ENCODE measurements at regions not wholly inside any gene's neighbourhood (a gene's known extent, or its start where the extent isn't known, plus 50 kb on each side); places are given as distances from the start of the nearest gene placed in this dataset.
A peak's percentile ranks its signal among the peaks of the same experiment; 100 is the strongest.

GRCh38 chr9:88076286-88077070, 61.8 kb downstream of the SPATA31C2 start:
- CTCF ChIA-PET (ENCODE audit: partially characterized antibody) = interaction anchor here (0.5 to 3.1 kb wide), 11 partner anchors 12 to 302 kb away, joined by 3 to 12 read pairs (median 4); no protein-coding TSS in a partner anchor
- H3K23ac ChIP-seq (ENCODE audit: insufficient read length) = no peak overlapping the region
- H4K20me1 ChIP-seq (replicated peaks in 1 of 2; ENCODE audit: control insufficient read depth in 1 of 2, insufficient read depth in 2 of 2, low read length in 2 of 2) = no peaks in the 10 kb centered on the region
- no peaks in the 10 kb centered on the region for H3K9me3 ChIP-seq (ENCODE audit: insufficient read depth in 2 of 2, low read depth in 1 of 2, low read length in 1 of 2)
- H2BK5ac ChIP-seq (ENCODE audit: low read depth, low read length) = peak overlapping the region; percentile 78; the same call in 1 of the 2 replicates
- peak overlapping the region; percentile 46; the same call in 1 of the 2 replicates for H2BK15ac ChIP-seq (ENCODE audit: low read length)
- no peak overlapping the region for H3K56ac ChIP-seq (replicated peaks; ENCODE audit: insufficient read length, low read depth, low read length)
- no peaks in the 10 kb centered on the region for H3K79me2 ChIP-seq (ENCODE audit: control insufficient read depth in 1 of 2, insufficient read depth in 2 of 2, low read length in 2 of 2)
- peaks cover 0 to 32% (median 16%) of the 10 kb centered on the region in 4 experiments; a peak in 6 of 7 replicates for H3K27me3 ChIP-seq (replicated peaks in 1 of 4; ENCODE audit: control insufficient read depth in 3 of 4, extremely low read depth in 1 of 4, insufficient read depth in 3 of 4, low read length in 3 of 4)
- peak overlapping the region; percentile 68; the same call in 1 of the 2 replicates for H2BK12ac ChIP-seq (ENCODE audit: low read depth, low read length)
- peak overlapping the region; percentile 39 to 67 (median 56) for H3K4me3 ChIP-seq (ENCODE audit: extremely low read depth in 1 of 4, insufficient read depth in 2 of 4, low read depth in 3 of 4, low read length in 4 of 4)
- no peak overlapping the region for H2AK5ac ChIP-seq (ENCODE audit: low read depth, low read length)
- H3K23me2 ChIP-seq (ENCODE audit: low read depth, low read length) = peaks cover 8% of the 10 kb centered on the region
- peak overlapping the region; percentile 87; the same call in 1 of the 2 replicates for H2AFZ ChIP-seq (ENCODE audit: low read length)
- no peak overlapping the region for H4K5ac ChIP-seq (ENCODE audit: insufficient read length, low read depth, low read length)
- POLR2A ChIA-PET (ENCODE audit: partially characterized antibody) = interaction anchor here (0.9 to 1.6 kb wide), 7 partner anchors 10 to 80 kb away, joined by 3 to 5 read pairs (median 4); no protein-coding TSS in a partner anchor
- no peak overlapping the region; the same call in 1 of the 2 replicates for H3K27ac ChIP-seq (ENCODE audit: low read depth, low read length)
- H3K9ac ChIP-seq (replicated peaks in 1 of 4; ENCODE audit: extremely low read depth in 1 of 4, low read depth in 3 of 4, low read length in 3 of 4) = peak overlapping the region in 2 of 4 experiments; percentile 33 to 39; a peak in 4 of 7 replicates
- H3K79me1 ChIP-seq (ENCODE audit: low read depth, low read length) = no peaks in the 10 kb centered on the region
- no peaks in the 10 kb centered on the region for H3K36me3 ChIP-seq (ENCODE audit: control insufficient read depth in 2 of 4, insufficient read depth in 4 of 4, low read length in 3 of 4)
- peak overlapping the region; percentile 87 for H3K18ac ChIP-seq (ENCODE audit: extremely low read depth, low read length)
- DNase-seq (ENCODE audit: low read depth in 1 of 2, low spot score in 2 of 2) (peak; percentile 49 to 83), FAIRE-seq (no peak)
- H3K14ac ChIP-seq (ENCODE audit: insufficient read length) = no peak overlapping the region
- H3K4me1 ChIP-seq (replicated peaks in 1 of 4; ENCODE audit: control insufficient read depth in 3 of 4, insufficient read depth in 4 of 4, low read length in 3 of 4) = peaks cover 0 to 14% (median 8%) of the 10 kb centered on the region in 4 experiments; a peak in 6 of 7 replicates
- H3K4me2 ChIP-seq (ENCODE audit: insufficient read depth in 1 of 2, low read depth in 2 of 2, low read length in 2 of 2) = peak overlapping the region; percentile 80 to 93
- peak overlapping the region; percentile 86 for H2BK20ac ChIP-seq (ENCODE audit: low read length)
- peak overlapping the region; percentile 91 for H4K91ac ChIP-seq (replicated peaks; ENCODE audit: insufficient read length, low read length)
- 3% methylated on average over 33 of the region's 57 CpGs; no CpG with 5 or more reads in 1 of the 2 experiments for WGBS, 2 experiments (ENCODE audit: extremely low coverage in 1 of 2, insufficient coverage in 1 of 2, insufficient read length in 1 of 2, insufficient replicate concordance in 2 of 2, low coverage in 1 of 2, low lambda C conversion rate in 2 of 2, missing lambda C conversion rate in 1 of 2)
- 0 out of 2 replicates have a peak overlapping the region, but pooled peaks have one; percentile 82 for H4K8ac ChIP-seq (ENCODE audit: extremely low read depth, insufficient read depth, low read length)
- H2BK120ac ChIP-seq (replicated peaks; ENCODE audit: low read depth, low read length) = peak overlapping the region; percentile 92
- H3K4ac ChIP-seq (replicated peaks; ENCODE audit: insufficient read length, low read depth, low read length) = peak overlapping the region; percentile 47
- no peak for TF ChIP-seq JUN (IDR thresholded peaks at IDR 0.05; ENCODE audit: low read depth, low read length)
- peak; percentile 92 for TF ChIP-seq MAX (IDR thresholded peaks at IDR 0.05)
- TF ChIP-seq RBBP5 (IDR thresholded peaks at IDR 0.05; ENCODE audit: borderline replicate concordance, low read depth, low read length) = peak; percentile 72
- TF ChIP-seq HDAC2 (IDR thresholded peaks at IDR 0.05; ENCODE audit: borderline replicate concordance in 1 of 2, low read depth in 2 of 2, low read length in 2 of 2) = 0 out of 4 replicates have a peak, but pooled peaks of 1 of the 2 experiments have one; percentile 27
- no peak for TF ChIP-seq SP2 (IDR thresholded peaks at IDR 0.05; ENCODE audit: low read length)
- TF ChIP-seq YY1 (IDR thresholded peaks at IDR 0.05; ENCODE audit: low read depth, low read length) = no peak
- TF ChIP-seq KDM1A (IDR thresholded peaks at IDR 0.05; ENCODE audit: borderline replicate concordance, low read length) = no peak
- TF ChIP-seq ASH2L (IDR thresholded peaks at IDR 0.05; ENCODE audit: low read length) = peak; percentile 94
- no peak for TF ChIP-seq BRCA1 (IDR thresholded peaks at IDR 0.05; ENCODE audit: low read depth, low read length)
- TF ChIP-seq CBX5 (IDR thresholded peaks at IDR 0.05; ENCODE audit: low read depth, low read length) = no peak
